ENCODE measurements at regions not wholly inside any gene's neighbourhood (a gene's known extent, or its start where the extent isn't known, plus 50 kb on each side); places are given as distances from the start of the nearest gene placed in this dataset.

DNA sequence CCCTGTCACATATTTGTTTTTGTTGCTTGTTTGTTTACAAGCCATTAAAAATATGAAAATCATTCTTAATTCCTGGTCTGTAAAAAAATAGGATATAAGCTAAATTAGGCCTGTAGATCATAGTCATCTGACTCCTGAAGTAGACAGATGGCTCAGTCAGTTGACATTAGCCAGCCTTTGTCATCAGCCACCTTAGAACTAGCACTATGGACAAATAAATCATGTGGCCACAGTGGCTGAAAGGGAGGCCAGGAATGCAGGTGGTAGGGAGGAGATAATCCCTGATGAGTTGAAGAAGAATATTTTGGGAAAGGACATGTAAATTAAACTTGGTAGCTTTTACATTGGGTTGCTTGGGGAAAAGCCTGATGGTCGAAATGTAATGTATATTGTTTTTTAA is 1544.9 kb downstream of the SI start:
- H3K4me1 ChIP-seq: no peaks in the 10 kb centered on the region
- TF ChIP-seq, protein P1, sequence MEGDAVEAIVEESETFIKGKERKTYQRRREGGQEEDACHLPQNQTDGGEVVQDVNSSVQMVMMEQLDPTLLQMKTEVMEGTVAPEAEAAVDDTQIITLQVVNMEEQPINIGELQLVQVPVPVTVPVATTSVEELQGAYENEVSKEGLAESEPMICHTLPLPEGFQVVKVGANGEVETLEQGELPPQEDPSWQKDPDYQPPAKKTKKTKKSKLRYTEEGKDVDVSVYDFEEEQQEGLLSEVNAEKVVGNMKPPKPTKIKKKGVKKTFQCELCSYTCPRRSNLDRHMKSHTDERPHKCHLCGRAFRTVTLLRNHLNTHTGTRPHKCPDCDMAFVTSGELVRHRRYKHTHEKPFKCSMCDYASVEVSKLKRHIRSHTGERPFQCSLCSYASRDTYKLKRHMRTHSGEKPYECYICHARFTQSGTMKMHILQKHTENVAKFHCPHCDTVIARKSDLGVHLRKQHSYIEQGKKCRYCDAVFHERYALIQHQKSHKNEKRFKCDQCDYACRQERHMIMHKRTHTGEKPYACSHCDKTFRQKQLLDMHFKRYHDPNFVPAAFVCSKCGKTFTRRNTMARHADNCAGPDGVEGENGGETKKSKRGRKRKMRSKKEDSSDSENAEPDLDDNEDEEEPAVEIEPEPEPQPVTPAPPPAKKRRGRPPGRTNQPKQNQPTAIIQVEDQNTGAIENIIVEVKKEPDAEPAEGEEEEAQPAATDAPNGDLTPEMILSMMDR (IDR thresholded peaks at IDR 0.05): no peak
- no peak for TF ChIP-seq POLR2A (IDR thresholded peaks at IDR 0.05)
- no peak for ATAC-seq
- DNase-seq: no peak
- intact Hi-C loops (cut with DNase I): no loop called here
- H3K4me3 ChIP-seq: no peak overlapping the region
- WGBS (ENCODE audit: insufficient coverage, low coverage, low lambda C conversion rate, missing lambda C conversion rate): 69% methylated on average over 1 of the region's 1 CpG
- no peaks in the 10 kb centered on the region for H3K36me3 ChIP-seq
- no peak overlapping the region for H3K27ac ChIP-seq
- no peaks in the 10 kb centered on the region for H3K27me3 ChIP-seq
- no peaks in the 10 kb centered on the region for H3K9me3 ChIP-seq

DNA sequence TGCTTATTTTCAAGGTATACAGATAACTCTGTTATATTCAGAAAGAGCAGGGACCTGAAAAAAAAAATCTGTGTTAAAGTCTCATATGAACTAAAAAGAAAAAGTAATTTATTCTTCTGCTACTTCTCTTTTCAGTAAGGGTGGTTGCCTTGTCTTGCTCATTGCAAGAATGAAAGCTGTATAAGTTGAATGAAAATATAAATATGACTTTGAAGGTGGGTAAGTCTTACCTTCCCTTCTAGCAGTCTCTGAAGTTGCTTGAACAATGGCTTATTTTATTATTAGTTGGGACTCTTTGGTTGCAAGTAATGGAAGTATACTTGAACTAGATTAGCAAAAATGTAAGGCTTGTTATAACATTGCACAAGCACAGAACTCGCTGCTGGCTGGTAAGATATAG is 1554.9 kb downstream of the SI start:
- no peak overlapping the region for H3K27ac ChIP-seq
- no peak overlapping the region for H3K4me3 ChIP-seq
- no peak for TF ChIP-seq POLR2A (IDR thresholded peaks at IDR 0.05)
- no peaks in the 10 kb centered on the region for H3K4me1 ChIP-seq
- intact Hi-C loops (cut with DNase I): no loop called here
- no peaks in the 10 kb centered on the region for H3K36me3 ChIP-seq
- no peaks in the 10 kb centered on the region for H3K27me3 ChIP-seq
- no peaks in the 10 kb centered on the region for H3K9me3 ChIP-seq
- DNase-seq (no peak), ATAC-seq (no peak)
- 71% methylated on average over 1 of the region's 1 CpG for WGBS (ENCODE audit: insufficient coverage, low coverage, low lambda C conversion rate, missing lambda C conversion rate)

DNA sequence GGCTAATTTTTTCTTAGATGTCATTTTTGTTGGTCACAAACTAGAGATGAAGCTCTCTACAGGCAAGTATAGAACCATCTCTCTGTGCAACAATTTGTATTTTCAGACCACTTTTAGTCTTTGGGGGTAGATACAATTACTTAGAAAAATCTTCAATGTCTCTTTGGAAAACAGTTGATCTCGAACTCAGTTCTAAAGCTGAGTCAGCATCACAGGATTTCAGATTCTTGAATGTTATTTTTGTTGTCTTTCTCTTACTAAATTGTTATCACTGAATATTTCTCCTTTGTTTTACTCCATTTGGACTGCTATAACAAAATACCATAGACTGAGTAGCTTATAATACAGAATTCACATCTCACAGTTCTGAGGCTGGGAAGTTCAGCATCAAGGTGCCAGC is 1557.0 kb downstream of the SI start:
- no peak for ATAC-seq
- TF ChIP-seq POLR2A (IDR thresholded peaks at IDR 0.05): no peak

DNA sequence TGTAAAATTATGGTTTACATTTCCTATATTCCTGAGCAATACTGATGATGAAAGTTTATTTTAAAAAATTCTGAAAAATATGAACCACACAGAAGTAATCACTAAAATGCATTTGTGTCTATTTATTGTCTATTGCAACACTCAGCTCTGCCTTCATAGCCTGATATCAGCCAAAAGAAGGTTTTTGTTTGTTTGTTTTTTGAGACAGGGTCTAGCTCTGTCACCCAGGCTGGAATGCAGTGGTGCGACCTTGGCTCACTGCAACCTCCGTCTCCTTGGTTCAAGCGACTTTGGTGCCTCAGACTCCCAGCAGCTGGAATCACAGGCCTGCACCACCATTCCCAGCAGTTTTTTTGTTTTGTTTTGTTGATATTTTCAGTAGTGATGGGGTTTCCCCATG is 1560.2 kb downstream of the SI start:
- 28% methylated on average over 2 of the region's 3 CpGs for WGBS (ENCODE audit: insufficient coverage, low coverage, low lambda C conversion rate, missing lambda C conversion rate)
- TF ChIP-seq POLR2A (IDR thresholded peaks at IDR 0.05): no peak
- TF ChIP-seq, protein P1 (IDR thresholded peaks at IDR 0.05): no peak
- Histone ChIP-seq H3K36me3 (no peaks in the 10 kb centered on the region), H3K4me3 (no peak overlapping the region), H3K9me3 (no peaks in the 10 kb centered on the region), H3K27me3 (no peaks in the 10 kb centered on the region), H3K27ac (no peak overlapping the region), H3K4me1 (no peaks in the 10 kb centered on the region)
- DNase-seq (no peak), ATAC-seq (no peak)
- intact Hi-C loops (cut with DNase I): no loop called here

More for the DNA sequence above, 1557.0 kb downstream of the SI start:
- Histone ChIP-seq H3K4me3 (no peak overlapping the region), H3K36me3 (no peaks in the 10 kb centered on the region), H3K9me3 (no peaks in the 10 kb centered on the region), H3K27me3 (no peaks in the 10 kb centered on the region), H3K27ac (no peak overlapping the region), H3K4me1 (no peaks in the 10 kb centered on the region)
- intact Hi-C loops (cut with DNase I): no loop called here
- no peak for DNase-seq
- 53% methylated on average over 1 of the region's 1 CpG for WGBS (ENCODE audit: insufficient coverage, low coverage, low lambda C conversion rate, missing lambda C conversion rate)

DNA sequence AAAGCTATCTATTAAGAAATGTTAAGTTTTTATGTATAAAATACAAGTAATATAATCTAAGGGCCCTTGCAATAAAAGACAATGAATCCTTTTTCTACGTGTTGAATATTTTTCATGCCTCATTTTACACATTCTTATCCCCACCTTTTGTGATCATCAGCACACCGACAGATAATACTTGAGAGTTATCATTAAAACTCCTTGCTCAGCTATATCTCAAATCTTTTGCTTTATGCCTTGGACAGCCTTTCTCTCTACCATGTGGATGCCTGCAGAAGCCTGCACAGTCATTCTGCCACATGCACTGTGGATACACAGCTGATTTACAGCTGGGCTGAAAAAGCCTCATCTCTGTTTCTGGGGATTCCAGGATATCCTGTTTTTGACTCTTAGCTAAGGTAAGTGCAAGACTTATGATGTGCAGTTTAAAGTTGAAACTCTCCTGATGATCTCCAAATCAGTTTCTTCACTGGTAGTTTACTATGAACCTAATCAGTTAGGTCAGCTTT is 1565.1 kb downstream of the SI start:
- ATAC-seq (no peak), DNase-seq (no peak)
- Histone ChIP-seq H3K27me3 (no peaks in the 10 kb centered on the region), H3K4me3 (no peak overlapping the region), H3K9me3 (no peaks in the 10 kb centered on the region), H3K27ac (no peak overlapping the region), H3K4me1 (no peaks in the 10 kb centered on the region), H3K36me3 (no peaks in the 10 kb centered on the region)
- TF ChIP-seq, protein P1 (IDR thresholded peaks at IDR 0.05): no peak
- no peak for TF ChIP-seq POLR2A (IDR thresholded peaks at IDR 0.05)
- intact Hi-C loops (cut with DNase I): no loop called here
- WGBS (ENCODE audit: insufficient coverage, low coverage, low lambda C conversion rate, missing lambda C conversion rate): 30% methylated on average over 2 of the region's 2 CpGs

DNA sequence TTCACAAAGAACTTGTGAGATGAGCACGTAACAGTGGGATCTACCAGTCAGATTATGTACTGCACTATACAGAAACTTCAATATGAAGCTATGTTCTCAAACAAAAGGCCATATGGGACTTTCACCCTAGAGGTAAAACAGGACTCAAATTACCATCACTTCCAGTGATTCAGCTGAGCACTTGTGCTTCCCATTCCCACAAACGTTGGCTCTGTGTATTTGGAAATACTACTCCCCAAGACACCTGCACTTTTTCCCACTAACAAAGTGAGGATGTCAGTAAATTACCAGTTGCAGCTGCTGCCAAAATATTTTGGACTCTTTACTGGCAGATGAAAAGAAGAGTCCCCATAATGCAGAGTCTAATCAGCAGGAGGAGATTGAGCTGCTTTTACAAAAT is 1570.1 kb downstream of the SI start:
- no peaks in the 10 kb centered on the region for H3K9me3 ChIP-seq
- H3K27me3 ChIP-seq: no peaks in the 10 kb centered on the region
- no peak overlapping the region for H3K27ac ChIP-seq
- ATAC-seq: no peak
- intact Hi-C loops (cut with DNase I): no loop called here
- no peaks in the 10 kb centered on the region for H3K4me1 ChIP-seq
- H3K4me3 ChIP-seq: no peak overlapping the region
- WGBS (ENCODE audit: insufficient coverage, low coverage, low lambda C conversion rate, missing lambda C conversion rate): 34% methylated on average over 2 of the region's 2 CpGs
- no peak for DNase-seq
- TF ChIP-seq POLR2A (IDR thresholded peaks at IDR 0.05): no peak
- TF ChIP-seq, protein P1 (IDR thresholded peaks at IDR 0.05): no peak
- no peaks in the 10 kb centered on the region for H3K36me3 ChIP-seq
